NCI-H748 (cell line): ENCODE measurements at regions not wholly inside any gene's neighbourhood (a gene's known extent, or its start where the extent isn't known, plus 50 kb on each side); places are given as distances from the start of the nearest gene placed in this dataset.

ENCODE experiments used
- DNase-seq: peaks from one replicate; lab custom pipeline; 2025; ENCODE audit not compliant: unreplicated experiment; lab: John Stamatoyannopoulos, UW

DNA sequence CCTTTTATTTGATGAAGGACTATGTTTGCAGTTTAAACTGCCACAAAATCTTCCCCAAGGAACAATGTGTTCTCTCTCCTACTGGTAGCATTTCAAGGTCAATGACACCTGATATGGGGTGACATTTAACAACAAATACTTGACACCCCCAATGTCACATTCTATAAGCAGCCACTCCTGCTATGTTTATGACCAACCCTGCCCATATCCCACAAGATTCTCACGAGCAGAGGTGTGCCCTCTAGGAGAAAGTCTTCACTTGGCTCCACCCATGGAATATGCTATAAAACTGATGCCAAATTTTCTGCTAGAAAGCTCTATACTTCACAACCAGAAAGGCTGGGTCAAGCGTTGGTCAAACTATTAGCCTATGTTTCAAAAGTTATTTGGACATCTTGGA is 105.6 kb upstream of the ARID2 start:
- DNase-seq: no peak

GRCh38 chr12:45626965-45627364 is 102.5 kb upstream of the ARID2 start:
- DNase-seq: no peak

- DNase-seq: no peak
Observed at GRCh38 chr12:45627407-45628069, 102.0 kb upstream of the ARID2 start.

DNA sequence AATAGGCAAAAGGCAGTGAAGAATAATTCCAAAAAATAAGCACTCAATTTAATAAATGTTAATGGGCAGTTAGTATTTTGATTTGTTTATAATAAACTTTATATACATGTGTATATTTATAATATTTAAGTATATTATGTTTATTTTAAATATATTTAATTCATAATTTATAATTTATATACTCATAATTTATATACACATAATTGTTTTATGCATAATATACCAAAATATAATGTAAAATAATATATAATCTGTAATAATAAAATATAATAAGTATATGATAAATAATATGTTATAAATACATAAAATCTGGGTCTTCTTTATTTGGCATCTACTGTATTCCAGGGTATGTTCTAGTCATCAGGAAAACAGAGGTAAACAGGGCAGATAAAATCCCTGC is 100.2 kb upstream of the ARID2 start:
- DNase-seq: no peak

- no peak for DNase-seq
Observed at GRCh38 chr12:45633733-45634132, 95.8 kb upstream of the ARID2 start.

DNA sequence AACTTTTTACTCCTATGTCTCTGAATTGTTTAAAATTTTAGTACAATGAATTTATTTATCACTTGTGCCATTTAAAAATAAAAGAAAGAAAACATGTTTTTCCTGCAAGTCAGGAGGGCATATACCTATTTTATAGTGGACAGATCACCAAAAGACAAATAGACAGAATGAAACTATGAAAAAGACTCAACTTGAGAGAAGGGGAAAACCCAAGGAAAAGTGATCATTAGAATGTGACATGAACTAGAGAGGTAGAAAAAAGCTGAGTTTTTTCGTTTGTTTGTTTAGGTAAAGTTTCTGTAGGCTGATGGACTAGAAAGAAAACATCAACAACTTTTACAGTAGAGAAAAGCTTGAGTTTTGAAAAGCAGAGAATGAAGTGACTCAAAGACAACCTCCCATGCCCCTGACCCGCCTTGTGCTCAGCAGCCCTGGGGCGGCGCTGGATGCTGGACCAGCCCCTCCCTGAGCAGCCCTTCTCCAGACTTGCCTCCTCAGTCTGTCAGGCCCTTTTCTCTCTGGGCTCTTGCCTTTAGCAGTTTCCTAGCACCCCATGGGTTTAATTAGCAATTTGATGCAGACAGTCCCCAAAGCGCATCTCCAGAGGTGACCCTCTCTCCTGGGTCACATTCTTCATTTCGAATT is 95.1 kb upstream of the ARID2 start:
- no peak for DNase-seq

GRCh38 chr12:45637242-45637641 is 92.3 kb upstream of the ARID2 start:
- no peak for DNase-seq

DNA sequence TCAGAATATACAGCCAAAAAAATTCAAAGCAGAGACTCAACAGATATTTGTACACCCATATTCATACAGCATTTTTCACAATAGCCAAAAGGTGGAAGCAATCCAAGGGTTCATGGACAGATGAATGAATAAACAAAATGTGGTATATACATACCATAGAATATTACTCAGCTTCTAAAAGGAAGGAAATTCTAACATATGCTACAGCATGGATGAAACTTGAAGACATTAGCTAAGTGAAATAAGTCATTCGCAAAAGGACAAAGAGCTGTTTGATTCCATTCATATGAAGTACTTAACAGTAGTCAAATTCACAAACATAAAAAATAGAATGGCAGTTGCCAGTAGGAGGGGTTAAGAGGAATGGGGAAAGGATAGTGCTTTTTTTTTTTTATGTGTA is 91.8 kb upstream of the ARID2 start:
- DNase-seq: no peak

- DNase-seq: peak; percentile 34
Observed at GRCh38 chr12:45638386-45638785, 91.1 kb upstream of the ARID2 start.

DNA sequence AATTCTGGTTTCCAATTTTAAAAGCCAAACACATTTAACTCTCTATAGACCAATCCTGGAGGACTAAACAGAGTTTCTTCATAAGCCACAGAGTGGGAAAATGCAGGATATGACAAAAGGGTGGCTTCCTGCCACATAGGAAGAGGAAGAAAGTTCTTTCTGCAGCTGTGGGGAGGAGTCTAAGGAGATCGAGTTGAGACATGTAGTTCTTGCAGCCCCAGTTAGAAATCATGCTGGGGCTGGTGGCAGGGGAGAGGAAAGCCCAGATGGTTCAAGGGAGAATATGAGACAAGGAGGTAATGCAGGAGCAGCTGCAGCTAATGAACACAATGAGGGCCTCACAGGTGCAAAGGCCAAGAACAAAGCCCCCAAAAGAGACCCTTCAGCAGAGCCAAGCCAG is 85.0 kb upstream of the ARID2 start:
- no peak for DNase-seq

DNA sequence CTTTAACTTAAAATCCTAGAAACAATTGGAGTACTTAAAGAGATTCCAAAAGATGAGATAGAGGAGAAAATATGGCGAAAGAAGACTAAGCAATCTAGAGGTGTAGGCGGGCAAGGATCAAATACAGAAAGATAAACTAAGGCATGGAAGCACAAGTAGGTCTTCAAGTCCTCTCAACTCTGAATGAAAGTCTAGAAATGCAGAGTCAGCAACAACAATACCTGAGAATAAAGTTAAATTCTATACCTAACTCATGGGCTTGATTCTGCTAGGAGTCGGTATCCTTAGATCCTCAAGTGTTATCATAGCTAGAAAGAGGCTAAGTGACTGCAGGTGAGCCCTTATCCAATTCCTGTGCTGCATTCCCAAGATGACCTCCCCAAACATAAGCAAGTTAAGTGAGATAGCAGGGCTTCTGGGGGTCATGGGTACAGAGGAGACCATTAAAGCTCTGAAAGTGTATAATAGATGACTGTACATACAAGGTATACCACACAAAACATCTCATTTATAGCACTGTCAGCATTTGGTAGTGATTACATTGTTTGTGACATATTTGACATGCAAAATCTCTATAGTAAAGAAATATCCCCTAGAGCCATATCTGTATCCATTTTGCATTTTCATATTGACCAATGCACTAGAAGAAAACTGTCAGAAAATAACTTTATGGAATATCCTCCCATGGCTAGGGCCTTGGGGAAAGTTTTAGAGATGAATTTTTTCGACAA is 82.5 kb upstream of the ARID2 start:
- no peak for DNase-seq

GRCh38 chr12:45648070-45648469 is 81.4 kb upstream of the ARID2 start:
- DNase-seq: no peak

GRCh38 chr12:45651029-45651428 is 78.5 kb upstream of the ARID2 start:
- DNase-seq: no peak

DNA sequence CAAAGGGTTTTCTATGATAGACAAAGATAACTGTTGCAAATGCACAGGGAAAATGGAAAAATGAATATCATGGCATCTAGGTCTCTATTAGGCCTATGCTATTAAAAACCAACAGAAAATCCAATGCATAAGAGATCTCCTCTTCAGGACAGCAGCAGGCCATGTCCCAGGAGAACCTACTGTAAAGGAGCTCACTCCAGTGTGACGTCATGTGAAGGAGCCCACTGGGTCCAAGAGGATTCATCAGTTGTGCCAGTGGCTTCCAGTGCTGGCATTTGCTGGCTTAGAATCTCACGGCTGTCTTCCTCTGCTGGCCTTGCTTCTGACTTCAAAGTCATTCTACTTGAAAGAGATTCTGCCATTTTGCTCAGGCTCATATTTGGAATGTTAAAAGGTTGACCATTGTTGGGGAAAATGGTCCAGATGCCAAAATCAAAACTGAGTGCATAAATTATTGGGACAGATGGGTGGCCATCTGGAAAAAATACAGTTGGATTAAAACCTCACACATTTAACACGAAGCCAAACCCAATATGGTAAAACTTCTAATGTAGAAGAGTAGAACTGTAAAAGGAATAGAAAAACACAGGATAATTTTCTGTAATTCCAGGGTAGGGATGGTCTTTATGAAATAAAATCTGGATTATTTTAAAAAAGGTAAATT is 75.4 kb upstream of the ARID2 start:
- no peak for DNase-seq

DNA sequence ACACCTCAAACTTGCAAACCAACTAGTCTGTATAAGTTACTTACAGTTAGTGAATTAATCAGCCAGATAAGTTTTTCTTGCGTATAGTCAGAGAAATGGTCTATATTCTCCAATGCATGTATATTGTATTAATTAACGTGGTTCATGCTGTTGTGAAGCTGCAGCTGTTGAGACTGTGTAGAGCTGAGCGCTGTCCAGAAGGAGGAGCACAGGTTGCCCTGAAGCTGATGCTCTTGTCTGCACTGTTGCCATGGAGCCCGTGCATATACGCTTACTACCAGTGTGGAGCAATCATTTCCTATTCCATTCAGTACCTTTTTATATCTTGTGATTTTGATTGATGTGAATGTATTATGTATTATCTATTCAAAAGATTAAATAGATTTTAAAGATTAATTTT is 74.3 kb upstream of the ARID2 start:
- peak; percentile 73 for DNase-seq

DNA sequence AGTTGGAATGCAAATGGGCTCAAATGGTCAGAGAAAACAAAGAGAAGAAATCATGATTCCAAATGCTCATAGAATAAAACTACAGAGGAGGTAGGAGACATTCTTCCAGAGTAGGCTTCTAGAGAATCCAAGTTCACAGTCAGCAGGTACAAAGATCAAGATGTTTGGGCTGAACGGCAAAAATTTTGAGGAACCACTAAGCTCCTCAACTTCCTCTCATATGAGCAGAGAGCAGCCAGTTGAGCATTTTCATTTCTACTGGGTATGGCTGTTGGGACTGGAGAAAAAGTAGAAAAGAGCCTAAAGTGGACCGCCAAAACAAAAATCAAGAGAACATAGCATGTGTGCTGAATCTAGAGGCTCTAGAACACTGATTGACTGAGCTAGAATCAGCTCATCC is 73.8 kb upstream of the ARID2 start:
- no peak for DNase-seq

GRCh38 chr12:45658020-45658419 is 71.5 kb upstream of the ARID2 start:
- DNase-seq: no peak

- no peak for DNase-seq
Observed at GRCh38 chr12:45660330-45660729, 69.2 kb upstream of the ARID2 start.

- DNase-seq: no peak
Observed at GRCh38 chr12:45663455-45663854, 66.1 kb upstream of the ARID2 start.

- no peak for DNase-seq
Observed at GRCh38 chr12:45665941-45666340, 63.6 kb upstream of the ARID2 start.

- DNase-seq: no peak
Observed at GRCh38 chr12:45666396-45666795, 63.1 kb upstream of the ARID2 start.

- DNase-seq: no peak
Observed at GRCh38 chr12:45666816-45667215, 62.7 kb upstream of the ARID2 start.
